ENCODE measurements at regions not wholly inside any gene's neighbourhood (a gene's known extent, or its start where the extent isn't known, plus 50 kb on each side); places are given as distances from the start of the nearest gene placed in this dataset.
"Not testable (repeated sequence)": the region's sequence is repeated elsewhere in the genome, so short reads cannot be mapped to it uniquely, and the experiment has no call there.

- TF ChIP-seq, protein P1, sequence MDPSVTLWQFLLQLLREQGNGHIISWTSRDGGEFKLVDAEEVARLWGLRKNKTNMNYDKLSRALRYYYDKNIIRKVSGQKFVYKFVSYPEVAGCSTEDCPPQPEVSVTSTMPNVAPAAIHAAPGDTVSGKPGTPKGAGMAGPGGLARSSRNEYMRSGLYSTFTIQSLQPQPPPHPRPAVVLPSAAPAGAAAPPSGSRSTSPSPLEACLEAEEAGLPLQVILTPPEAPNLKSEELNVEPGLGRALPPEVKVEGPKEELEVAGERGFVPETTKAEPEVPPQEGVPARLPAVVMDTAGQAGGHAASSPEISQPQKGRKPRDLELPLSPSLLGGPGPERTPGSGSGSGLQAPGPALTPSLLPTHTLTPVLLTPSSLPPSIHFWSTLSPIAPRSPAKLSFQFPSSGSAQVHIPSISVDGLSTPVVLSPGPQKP (IDR thresholded peaks at IDR 0.05; ENCODE audit: low read depth, low read length): not testable (repeated sequence)
- TF ChIP-seq MAZ (IDR thresholded peaks at IDR 0.05; ENCODE audit: borderline replicate concordance, low read depth, low read length); POLR2A (IDR thresholded peaks at IDR 0.05; ENCODE audit: low read length); REST (IDR thresholded peaks at IDR 0.05); MAFK (IDR thresholded peaks at IDR 0.05; ENCODE audit: partially characterized antibody); FOSL2 (IDR thresholded peaks at IDR 0.05); FOSL2 (CRISPR knock-in tag; IDR thresholded peaks at IDR 0.05); CBX8 (IDR thresholded peaks at IDR 0.05); USF2 (IDR thresholded peaks at IDR 0.05); RCOR1 (IDR thresholded peaks at IDR 0.05; ENCODE audit: low read depth, low read length): not testable (repeated sequence)
- TF ChIP-seq, protein P2, sequence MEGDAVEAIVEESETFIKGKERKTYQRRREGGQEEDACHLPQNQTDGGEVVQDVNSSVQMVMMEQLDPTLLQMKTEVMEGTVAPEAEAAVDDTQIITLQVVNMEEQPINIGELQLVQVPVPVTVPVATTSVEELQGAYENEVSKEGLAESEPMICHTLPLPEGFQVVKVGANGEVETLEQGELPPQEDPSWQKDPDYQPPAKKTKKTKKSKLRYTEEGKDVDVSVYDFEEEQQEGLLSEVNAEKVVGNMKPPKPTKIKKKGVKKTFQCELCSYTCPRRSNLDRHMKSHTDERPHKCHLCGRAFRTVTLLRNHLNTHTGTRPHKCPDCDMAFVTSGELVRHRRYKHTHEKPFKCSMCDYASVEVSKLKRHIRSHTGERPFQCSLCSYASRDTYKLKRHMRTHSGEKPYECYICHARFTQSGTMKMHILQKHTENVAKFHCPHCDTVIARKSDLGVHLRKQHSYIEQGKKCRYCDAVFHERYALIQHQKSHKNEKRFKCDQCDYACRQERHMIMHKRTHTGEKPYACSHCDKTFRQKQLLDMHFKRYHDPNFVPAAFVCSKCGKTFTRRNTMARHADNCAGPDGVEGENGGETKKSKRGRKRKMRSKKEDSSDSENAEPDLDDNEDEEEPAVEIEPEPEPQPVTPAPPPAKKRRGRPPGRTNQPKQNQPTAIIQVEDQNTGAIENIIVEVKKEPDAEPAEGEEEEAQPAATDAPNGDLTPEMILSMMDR (IDR thresholded peaks at IDR 0.05): not testable (repeated sequence)
Measured at GRCh38 chr12:92231532-92231931, 85.9 kb upstream of the BTG1 start.

All from A549 (cell line).